ENCODE measurements at regions not wholly inside any gene's neighbourhood (a gene's known extent, or its start where the extent isn't known, plus 50 kb on each side); places are given as distances from the start of the nearest gene placed in this dataset.

- TF ChIP-seq CTCF (IDR thresholded peaks at IDR 0.05) (no peak), POLR2A (IDR thresholded peaks at IDR 0.05) (no peak)
Observed at GRCh38 chr2:145112467-145112866, 592.5 kb upstream of the ZEB2 start.

Measured in uterus (tissue), 2 donors.